ENCODE measurements at regions not wholly inside any gene's neighbourhood (a gene's known extent, or its start where the extent isn't known, plus 50 kb on each side); places are given as distances from the start of the nearest gene placed in this dataset.

GRCh38 chr20:39661833-39662232 lies 699.7 kb downstream of the DHX35 start:
- TF ChIP-seq CTCF (IDR thresholded peaks at IDR 0.05; ENCODE audit: insufficient read depth, low read length) (no peak), GABPA (IDR thresholded peaks at IDR 0.05; ENCODE audit: low read depth) (no peak), POLR2AphosphoS5 (IDR thresholded peaks at IDR 0.05; ENCODE audit: low read depth) (no peak), SPI1 (IDR thresholded peaks at IDR 0.05; ENCODE audit: borderline replicate concordance, low read depth) (no peak), REST (IDR thresholded peaks at IDR 0.05; ENCODE audit: insufficient replicate concordance, low read depth) (no peak)
- no peak overlapping the region for H3K4me3 ChIP-seq (replicated peaks; ENCODE audit: insufficient read depth, low read length)
- no peak for DNase-seq (ENCODE audit: low read depth in 1 of 2, low spot score in 1 of 2)
- no peaks in the 10 kb centered on the region for H3K27me3 ChIP-seq (ENCODE audit: insufficient read depth, poor library complexity, severe bottlenecking)
- no peak overlapping the region for H3K27ac ChIP-seq (replicated peaks)

- Histone ChIP-seq H3K27me3 (ENCODE audit: insufficient read depth, poor library complexity, severe bottlenecking) (no peaks in the 10 kb centered on the region), H3K4me3 (replicated peaks; ENCODE audit: insufficient read depth, low read length) (no peak overlapping the region), H3K27ac (replicated peaks) (no peak overlapping the region)
- DNase-seq (ENCODE audit: low read depth in 1 of 2, low spot score in 1 of 2): no peak
- no peak for TF ChIP-seq POLR2AphosphoS5 (IDR thresholded peaks at IDR 0.05; ENCODE audit: low read depth)
- TF ChIP-seq GABPA (IDR thresholded peaks at IDR 0.05; ENCODE audit: low read depth): no peak
- TF ChIP-seq REST (IDR thresholded peaks at IDR 0.05; ENCODE audit: insufficient replicate concordance, low read depth): no peak
- TF ChIP-seq CTCF (IDR thresholded peaks at IDR 0.05; ENCODE audit: insufficient read depth, low read length): no peak
- TF ChIP-seq SPI1 (IDR thresholded peaks at IDR 0.05; ENCODE audit: borderline replicate concordance, low read depth): no peak
These were observed 698.8 kb downstream of the DHX35 start for GRCh38 chr20:39660965-39661364.

- no peaks in the 10 kb centered on the region for H3K27me3 ChIP-seq (ENCODE audit: insufficient read depth, poor library complexity, severe bottlenecking)
- no peak for TF ChIP-seq POLR2AphosphoS5 (IDR thresholded peaks at IDR 0.05; ENCODE audit: low read depth)
- no peak for TF ChIP-seq CTCF (IDR thresholded peaks at IDR 0.05; ENCODE audit: insufficient read depth, low read length)
- TF ChIP-seq SPI1 (IDR thresholded peaks at IDR 0.05; ENCODE audit: borderline replicate concordance, low read depth): no peak
- no peak for TF ChIP-seq GABPA (IDR thresholded peaks at IDR 0.05; ENCODE audit: low read depth)
- no peak for TF ChIP-seq REST (IDR thresholded peaks at IDR 0.05; ENCODE audit: insufficient replicate concordance, low read depth)
- no peak overlapping the region for H3K4me3 ChIP-seq (replicated peaks; ENCODE audit: insufficient read depth, low read length)
- DNase-seq (ENCODE audit: low read depth in 1 of 2, low spot score in 1 of 2): no peak
- no peak overlapping the region for H3K27ac ChIP-seq (replicated peaks)
These were observed 698.1 kb downstream of the DHX35 start for GRCh38 chr20:39660226-39660625.
